GM12878 (cell line): ENCODE measurements at regions not wholly inside any gene's neighbourhood (a gene's known extent, or its start where the extent isn't known, plus 50 kb on each side); places are given as distances from the start of the nearest gene placed in this dataset.

Experiments used
- ATAC-seq: fragments of 200-7000 bp; cut with Tn5 transposase; 3 replicates; pipeline ENCODE4 v1.9.1; 2020; ENCODE audit warnings: mild to moderate bottlenecking, moderate library complexity
- BruUV-seq: library from RNA; stranded (reverse); fragments of 400-500 nt; replicated peaks from 2 replicates; lab custom pipeline; 2021; lab: Mats Ljungman, UMichigan
- CTCF ChIA-PET: fragments of 300-600 bp; sonication (Branson Sonifier 250); formaldehyde crosslinking; extraction: SDS; loops from one replicate; lab custom pipeline; 2021; ENCODE audit warnings: inconsistent platforms; lab: Yijun Ruan, JAX
- POLR2A ChIA-PET: fragments of 350-600 bp; formaldehyde crosslinking; extraction: SDS; loops from one replicate; lab custom pipeline; 2021; ENCODE audit warnings: inconsistent platforms; lab: Charles Lee
- RAD21 ChIA-PET: fragments of 300-600 bp; sonication (Branson Sonifier 250); formaldehyde crosslinking; loops from one replicate; lab custom pipeline; 2023; ENCODE audit warnings: antibody characterized with exemption; ENCODE audit not compliant: unreplicated experiment; lab: Charles Lee
- SMC1A ChIA-PET: fragments of 300-600 bp; sonication (Branson Sonifier 250); formaldehyde crosslinking; loops from one replicate; lab custom pipeline; 2023; ENCODE audit not compliant: unreplicated experiment, uncharacterized antibody; lab: Charles Lee
- DNase-seq: peaks from one replicate; pipeline ENCODE4 v3.0.0-alpha.2; 2011; ENCODE audit warnings: low read depth, low spot score
- FAIRE-seq: peaks from 3 replicates; lab custom pipeline; 2011; peaks lifted over from hg19 to GRCh38; lab: Jason Lieb, UNC
- H2AFZ ChIP-seq: 2 replicates; pipeline ENCODE4 v1.6.0; 2011; ENCODE audit warnings: low read depth, low read length, control low read depth; ENCODE audit not compliant: control insufficient read depth
- H3K27ac ChIP-seq: 2 replicates; pipeline ENCODE4 v1.5.1; 2011; ENCODE audit warnings: control low read depth; ENCODE audit not compliant: control insufficient read depth, insufficient read depth
- H3K27me3 ChIP-seq, 2 experiments: replicated peaks in 1 of 2; 2 replicates each; pipeline versions ENCODE4 v1.6.0 to v1.6.1; 2011; ENCODE audit warnings: low read length in 1 of 2; ENCODE audit not compliant: control insufficient read depth in 2 of 2, insufficient read depth in 2 of 2
- H3K36me3 ChIP-seq, 2 experiments: 2 replicates each; pipeline ENCODE4 v1.5.1; 2011; ENCODE audit warnings: low read length in 1 of 2; ENCODE audit not compliant: control insufficient read depth in 2 of 2, insufficient read depth in 2 of 2
- H3K4me1 ChIP-seq: 2 replicates; pipeline ENCODE4 v1.6.1; 2011; ENCODE audit warnings: mild to moderate bottlenecking, low read length, moderate library complexity, mixed read lengths; ENCODE audit not compliant: control insufficient read depth, insufficient read depth
- H3K4me2 ChIP-seq: 2 replicates; pipeline ENCODE4 v1.6.0; 2011; ENCODE audit warnings: control low read depth; ENCODE audit not compliant: control insufficient read depth, insufficient read depth
- H3K4me3 ChIP-seq: fragments of 200-600 bp; sonication (generic); 2 replicates; pipeline ENCODE4 v1.5.1; 2016
- H3K79me2 ChIP-seq: 2 replicates; pipeline ENCODE4 v1.6.0; 2011; ENCODE audit warnings: low read length; ENCODE audit not compliant: control insufficient read depth, insufficient read depth
- H3K9ac ChIP-seq: 2 replicates; pipeline ENCODE4 v1.8.0; 2011; ENCODE audit warnings: low read length, control low read depth, mixed read lengths; ENCODE audit not compliant: control insufficient read depth, insufficient read depth
- H3K9me3 ChIP-seq: replicated peaks from 3 replicates; pipeline ENCODE4 v1.5.1; 2011; ENCODE audit warnings: mild to moderate bottlenecking, low read length; ENCODE audit not compliant: control insufficient read depth, insufficient read depth
- H4K20me1 ChIP-seq: 2 replicates; pipeline ENCODE4 v1.6.0; 2011; ENCODE audit not compliant: control insufficient read depth, insufficient read depth
- CHD1 ChIP-seq: IDR thresholded peaks from 2 replicates; pipeline ENCODE4 v1.6.1; 2012; ENCODE audit warnings: low read depth, low read length, improper control_type of control experiment
- CTCF ChIP-seq, 3 experiments: IDR thresholded peaks in 2 of 3; conservative IDR thresholded peaks in 1 of 3; 2 replicates each; pipeline ENCODE4 v1.5.1; 2011; ENCODE audit warnings: low read depth in 3 of 3, low read length in 3 of 3, mild to moderate bottlenecking in 3 of 3, control low read depth in 2 of 3, moderate library complexity in 2 of 3, inconsistent platforms in 1 of 3, mixed read lengths in 1 of 3; ENCODE audit not compliant: control insufficient read depth in 2 of 3, insufficient read depth in 1 of 3; ENCODE audit errors: extremely low read depth in 1 of 3
- DPF2 ChIP-seq: fragments of 450-650 bp; IDR thresholded peaks from 2 replicates; pipeline ENCODE4 v1.6.1; 2017; ENCODE audit warnings: mild to moderate bottlenecking
- EP300 ChIP-seq, 2 experiments: fragments of 150-350 bp in 1 of 2; IDR thresholded peaks; 2 replicates each; pipeline ENCODE4 v1.6.1; 2011 to 2012; ENCODE audit warnings: low read depth in 2 of 2, low read length in 2 of 2, borderline replicate concordance in 1 of 2, improper control_type of control experiment in 1 of 2, inconsistent platforms in 1 of 2; ENCODE audit not compliant: control insufficient read depth in 1 of 2
- ESRRA ChIP-seq: IDR thresholded peaks from 2 replicates; pipeline ENCODE4 v1.6.1; 2012; ENCODE audit warnings: mild to moderate bottlenecking, low read length, improper control_type of control experiment
- FOS ChIP-seq: IDR thresholded peaks from 3 replicates; pipeline ENCODE4 v1.6.1; 2011; ENCODE audit warnings: borderline replicate concordance; ENCODE audit not compliant: insufficient read length; ENCODE audit errors: extremely low read depth
- JUNB ChIP-seq: IDR thresholded peaks from 2 replicates; pipeline ENCODE4 v1.6.1; 2016; ENCODE audit warnings: antibody characterized with exemption, mild to moderate bottlenecking
- KAT2A ChIP-seq: conservative IDR thresholded peaks from 2 replicates; pipeline ENCODE4 v1.6.1; 2011; ENCODE audit warnings: low read depth, low read length; ENCODE audit not compliant: control insufficient read depth
- MTA3 ChIP-seq: IDR thresholded peaks from 2 replicates; pipeline ENCODE4 v1.6.1; 2012; ENCODE audit warnings: low read length, inconsistent platforms, borderline replicate concordance
- MYB ChIP-seq: fragments of 150-350 bp; IDR thresholded peaks from 2 replicates; pipeline ENCODE4 v1.6.1; 2014; ENCODE audit warnings: mild to moderate bottlenecking, low read depth, low read length, borderline replicate concordance
- NR2F1 ChIP-seq: fragments of 450-650 bp; conservative IDR thresholded peaks from 2 replicates; pipeline ENCODE4 v1.6.1; 2017; ENCODE audit warnings: mild to moderate bottlenecking
- SIX5 ChIP-seq: IDR thresholded peaks from 2 replicates; pipeline ENCODE4 v1.6.1; 2011; ENCODE audit warnings: mild to moderate bottlenecking, low read depth, low read length, moderate library complexity; ENCODE audit not compliant: severe bottlenecking
- SMAD1 ChIP-seq: fragments of 450-650 bp; IDR thresholded peaks from 2 replicates; pipeline ENCODE4 v1.6.1; 2018; ENCODE audit warnings: mild to moderate bottlenecking, low read depth; ENCODE audit not compliant: partially characterized antibody
- SREBF1 ChIP-seq: IDR thresholded peaks from 2 replicates; pipeline ENCODE4 v1.6.1; 2012; ENCODE audit warnings: mild to moderate bottlenecking, low read length
- WRNIP1 ChIP-seq: IDR thresholded peaks from 2 replicates; pipeline ENCODE4 v1.6.1; 2011; ENCODE audit warnings: low read depth, low read length, improper control_type of control experiment, borderline replicate concordance
- ZZZ3 ChIP-seq: IDR thresholded peaks from 2 replicates; pipeline ENCODE4 v1.6.1; 2011; ENCODE audit warnings: low read depth; ENCODE audit not compliant: control insufficient read depth, insufficient read length
- WGBS: methylation state at CpG from one replicate; pipeline ENCODE4 v1.1.6; 2016; ENCODE audit warnings: low lambda C conversion rate; ENCODE audit not compliant: insufficient replicate concordance, insufficient coverage; ENCODE audit errors: missing lambda C conversion rate; 5-methylcytosine and 5-hydroxymethylcytosine counted together
- in situ Hi-C: fragments of 300-500 bp; cut with MboI; formaldehyde crosslinking; loops from 9 replicates; pipeline ENCODE4 v1.14.3; 2018; ENCODE audit warnings: mixed read lengths
- intact Hi-C: fragments of 100-400 bp; cut with micrococcal nuclease; formaldehyde crosslinking; loops from one replicate; pipeline ENCODE4 v1.14.2; 2022; ENCODE audit not compliant: unreplicated experiment
- TF ChIP-seq, protein P1 (sequence below): IDR thresholded peaks from 2 replicates; pipeline ENCODE4 v1.6.1; 2011; ENCODE audit warnings: borderline replicate concordance, low read depth, mild to moderate bottlenecking, moderate library complexity, mixed read lengths, low read length; ENCODE audit not compliant: insufficient read depth; ENCODE audit errors: extremely low read length

- DNase-seq: no peak
- no peak overlapping the region for H2AFZ ChIP-seq
- intact Hi-C loops: no loop called here
- H3K27me3 ChIP-seq: no peaks in the 10 kb centered on the region
- H3K79me2 ChIP-seq: no peaks in the 10 kb centered on the region
- no peak overlapping the region for H3K4me3 ChIP-seq
- no peak overlapping the region for H3K27ac ChIP-seq
- ChIA-PET SMC1A (no interaction called here), RAD21 (interaction anchor here (0.5 kb wide), 1 partner anchor 21 kb away, joined by 3 read pairs; no protein-coding TSS in a partner anchor), CTCF (no interaction called here)
- in situ Hi-C loops: no loop called here
- H3K4me1 ChIP-seq: no peaks in the 10 kb centered on the region
- H3K9ac ChIP-seq: no peak overlapping the region
- no peak for FAIRE-seq
- no peaks in the 10 kb centered on the region for H3K36me3 ChIP-seq
- H3K4me2 ChIP-seq: no peak overlapping the region
- H3K9me3 ChIP-seq: no peaks in the 10 kb centered on the region; the same call in 1 of the 3 replicates
- BruUV-seq: no TSS peak
- WGBS: 51% methylated on average over 3 of the region's 3 CpGs
- no peaks in the 10 kb centered on the region for H4K20me1 ChIP-seq
- no peak for ATAC-seq
- TF ChIP-seq MYB: no peak
- no peak for TF ChIP-seq ZZZ3
- TF ChIP-seq ESRRA: no peak
- TF ChIP-seq JUNB: no peak
- no peak for TF ChIP-seq CTCF (IDR thresholded peaks at IDR 0.05 in 2 of 3, conservative IDR thresholded peaks at IDR 0.05 in 1 of 3; ENCODE audit: control insufficient read depth in 2 of 3, extremely low read depth in 1 of 3, insufficient read depth in 1 of 3, low read depth in 3 of 3, low read length in 3 of 3)
- TF ChIP-seq, all 136 proteins: peak for 0
- POLR2A ChIA-PET: no interaction called here
These were observed 612.2 kb downstream of the TYW1 start for GRCh38 chr7:67608806-67609205.

DNA sequence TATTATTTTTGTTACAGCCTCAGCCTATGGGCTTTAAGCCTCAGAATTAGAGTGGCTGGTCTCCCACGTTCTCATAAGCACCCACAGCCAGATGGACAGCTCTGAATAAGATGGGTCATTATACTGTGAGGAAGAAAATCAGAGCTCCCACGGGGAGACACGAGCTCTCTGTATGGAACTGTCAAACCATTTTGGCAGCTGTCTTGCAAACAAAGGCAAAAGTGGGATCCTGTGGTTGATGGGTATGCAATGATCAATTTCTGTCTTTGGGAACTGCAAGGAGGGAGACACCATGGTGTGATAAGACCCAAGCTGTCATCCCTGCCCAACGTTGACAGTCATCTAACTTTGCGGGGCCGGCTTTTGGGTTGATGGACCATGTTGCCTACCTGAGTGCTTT is 614.3 kb downstream of the TYW1 start:
- ATAC-seq (no peak), FAIRE-seq (no peak), DNase-seq (no peak)
- RAD21 ChIA-PET: no interaction called here
- Histone ChIP-seq H4K20me1 (no peaks in the 10 kb centered on the region), H3K27me3 (no peaks in the 10 kb centered on the region), H3K27ac (no peak overlapping the region), H3K4me3 (no peak overlapping the region), H3K9ac (no peak overlapping the region), H3K9me3 (no peaks in the 10 kb centered on the region; the same call in 1 of the 3 replicates), H3K4me2 (no peak overlapping the region), H3K4me1 (no peaks in the 10 kb centered on the region), H3K79me2 (no peaks in the 10 kb centered on the region), H3K36me3 (no peaks in the 10 kb centered on the region), H2AFZ (no peak overlapping the region)
- in situ Hi-C loops (no loop called here), intact Hi-C loops (no loop called here)
- SMC1A ChIA-PET: no interaction called here
- POLR2A ChIA-PET: no interaction called here
- CTCF ChIA-PET: no interaction called here
- 52% methylated on average over 6 of the region's 6 CpGs for WGBS
- no TSS peak for BruUV-seq
- TF ChIP-seq SMAD1: no peak
- no peak for TF ChIP-seq SIX5
- no peak for TF ChIP-seq CHD1
- TF ChIP-seq NR2F1: no peak
- TF ChIP-seq DPF2: no peak
- no peak for TF ChIP-seq WRNIP1
- TF ChIP-seq, protein P1, sequence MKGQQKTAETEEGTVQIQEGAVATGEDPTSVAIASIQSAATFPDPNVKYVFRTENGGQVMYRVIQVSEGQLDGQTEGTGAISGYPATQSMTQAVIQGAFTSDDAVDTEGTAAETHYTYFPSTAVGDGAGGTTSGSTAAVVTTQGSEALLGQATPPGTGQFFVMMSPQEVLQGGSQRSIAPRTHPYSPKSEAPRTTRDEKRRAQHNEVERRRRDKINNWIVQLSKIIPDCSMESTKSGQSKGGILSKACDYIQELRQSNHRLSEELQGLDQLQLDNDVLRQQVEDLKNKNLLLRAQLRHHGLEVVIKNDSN: no peak
- no peak for TF ChIP-seq KAT2A
- no peak for TF ChIP-seq EP300 (IDR thresholded peaks at IDR 0.05; ENCODE audit: borderline replicate concordance in 1 of 2, control insufficient read depth in 1 of 2, low read depth in 2 of 2, low read length in 2 of 2)
- no peak for TF ChIP-seq FOS
- no peak for TF ChIP-seq MTA3
- no peak for TF ChIP-seq SREBF1
